HG03095 (cell line): ENCODE measurements at regions not wholly inside any gene's neighbourhood (a gene's known extent, or its start where the extent isn't known, plus 50 kb on each side); places are given as distances from the start of the nearest gene placed in this dataset.
A peak's percentile ranks its signal among the peaks of the same experiment; 100 is the strongest.

Source experiments
- ATAC-seq: cut with Tn5 transposase; IDR thresholded peaks from one replicate; pipeline ENCODE4 v1.9.1; 2021; ENCODE audit warnings: moderate library complexity; ENCODE audit not compliant: unreplicated experiment

DNA sequence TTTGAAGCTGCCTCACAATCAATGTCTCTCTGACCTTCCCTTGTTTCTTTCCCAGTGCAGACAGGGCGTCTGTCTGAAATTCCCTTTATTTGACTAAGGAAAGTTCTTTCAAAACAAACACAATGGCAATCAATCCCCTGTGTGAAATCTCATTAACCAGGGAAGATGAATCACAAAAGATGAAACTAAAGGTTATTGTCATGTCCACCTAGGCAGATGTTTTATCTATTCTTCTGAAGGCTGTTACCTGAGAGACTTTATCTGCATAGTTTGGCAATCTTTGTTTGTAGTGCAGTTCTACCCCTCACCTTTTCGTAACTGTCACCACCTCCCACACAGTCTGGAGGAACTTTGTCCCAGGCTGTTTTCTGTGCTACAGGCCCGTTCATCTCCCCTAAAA is 217.5 kb upstream of the RIOK2 start:
- no peak for ATAC-seq

DNA sequence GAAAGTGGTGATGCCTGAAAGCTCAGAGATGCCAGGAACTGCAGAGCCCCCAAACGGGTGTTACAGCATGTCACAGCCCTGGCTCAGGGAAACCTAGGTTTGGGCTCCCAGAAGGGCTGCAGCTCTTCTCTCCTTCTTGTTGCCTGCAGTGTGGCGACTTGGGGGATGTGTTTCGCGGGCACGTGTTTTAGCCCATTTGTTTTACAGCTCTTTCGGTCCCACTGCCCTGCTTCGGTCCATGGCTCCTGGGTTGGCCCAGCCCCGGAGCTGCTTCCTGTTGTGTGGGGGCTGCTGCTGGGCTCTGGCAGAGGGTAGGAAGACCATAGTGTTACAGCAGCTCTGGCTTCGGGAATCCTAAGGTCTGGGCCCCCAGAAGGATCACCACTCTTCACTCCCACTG is 222.9 kb upstream of the RIOK2 start:
- ATAC-seq, result no peak

DNA sequence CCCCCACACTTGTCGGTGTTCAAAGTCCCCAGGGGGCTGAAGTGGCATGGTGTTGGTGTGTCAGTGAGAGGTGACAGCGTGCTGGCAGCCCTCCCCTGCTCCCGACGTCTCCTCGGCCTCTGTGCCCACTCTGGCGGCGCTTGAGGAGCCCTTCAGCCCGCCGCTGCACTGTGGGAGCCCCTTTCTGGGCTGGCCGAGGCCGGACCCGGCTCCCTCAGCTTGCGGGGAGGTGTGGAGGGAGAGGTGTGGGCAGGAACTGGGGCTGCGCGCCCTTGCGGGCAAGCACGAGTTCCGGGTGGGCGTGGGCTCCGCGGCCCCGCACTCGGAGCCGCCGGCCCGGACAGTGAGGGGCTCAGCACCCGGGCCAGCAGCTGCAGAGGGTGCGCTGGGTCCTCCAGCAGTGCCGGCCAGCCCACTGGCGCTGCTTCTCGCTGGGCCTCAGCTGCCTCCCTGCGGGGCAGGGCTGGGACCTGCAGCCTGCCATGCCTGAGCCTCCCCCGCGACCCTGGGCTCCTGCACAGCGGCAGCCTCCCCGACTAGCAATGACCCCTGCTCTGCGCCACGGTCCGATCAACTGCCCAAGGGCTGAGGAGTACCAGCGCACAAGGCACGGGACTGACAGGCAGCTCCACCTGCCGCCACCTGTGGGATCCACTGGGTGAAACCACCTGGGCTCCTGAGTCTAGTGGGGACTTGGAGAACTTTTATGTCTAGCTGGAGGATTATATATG is 224.1 kb upstream of the RIOK2 start:
- no peak for ATAC-seq

DNA sequence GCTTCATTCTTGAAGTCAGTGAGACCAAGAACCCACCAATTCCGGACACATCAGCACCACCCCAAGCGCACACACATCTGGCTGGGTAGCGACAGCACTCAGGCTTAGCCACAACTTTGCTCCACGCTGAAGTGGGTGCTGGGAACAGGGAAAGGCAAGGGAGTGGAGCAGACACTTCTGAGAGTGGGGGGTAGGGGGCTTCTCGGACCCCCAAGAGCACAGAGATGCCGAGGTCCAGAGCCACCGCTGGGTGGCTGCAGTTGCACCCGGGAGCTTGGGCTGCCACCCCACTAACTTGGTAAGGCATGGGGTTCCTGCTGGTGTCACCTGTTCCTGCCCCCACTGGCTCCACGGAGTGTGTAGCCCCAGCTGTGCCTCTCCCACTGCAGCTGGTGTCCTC is 225.3 kb upstream of the RIOK2 start:
- no peak for ATAC-seq

DNA sequence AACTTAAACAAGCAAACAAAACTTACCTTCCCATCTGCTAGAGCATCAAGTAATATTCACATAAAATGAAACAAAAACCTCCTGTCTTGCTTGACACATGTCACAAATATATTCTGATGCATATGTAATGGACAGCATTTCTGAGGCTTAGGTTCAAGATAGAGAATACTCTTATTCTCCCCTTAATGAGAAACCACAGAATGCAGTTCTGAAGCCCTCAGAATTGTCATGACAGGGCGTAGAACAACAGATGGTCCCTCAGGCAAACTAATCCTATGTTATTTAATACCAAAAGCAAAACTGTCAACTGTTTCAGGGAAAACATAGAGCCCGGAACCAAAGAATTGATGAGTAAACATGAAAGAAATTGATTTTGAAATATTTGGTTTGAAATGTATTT is 229.9 kb upstream of the RIOK2 start:
- ATAC-seq, result no peak

DNA sequence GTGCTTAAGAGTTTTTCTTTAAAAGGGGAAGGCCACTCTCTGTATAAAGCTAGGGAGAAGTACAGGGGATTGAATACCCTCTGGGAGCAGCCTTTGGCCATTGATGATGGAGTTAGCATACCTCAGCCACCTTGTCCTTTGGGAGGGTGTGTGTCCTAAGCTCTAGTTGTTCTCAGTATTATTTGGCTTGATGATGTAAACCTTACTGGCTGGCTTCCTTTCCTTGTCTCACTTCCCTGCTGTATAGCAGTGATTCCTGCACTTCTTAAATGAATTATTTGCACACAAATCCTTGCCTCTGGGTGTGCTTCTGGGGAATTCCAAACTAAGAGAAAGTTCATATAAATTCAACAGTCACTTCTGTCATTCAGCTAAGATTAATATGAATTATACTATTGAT is 234.9 kb upstream of the RIOK2 start:
- ATAC-seq, result no peak

DNA sequence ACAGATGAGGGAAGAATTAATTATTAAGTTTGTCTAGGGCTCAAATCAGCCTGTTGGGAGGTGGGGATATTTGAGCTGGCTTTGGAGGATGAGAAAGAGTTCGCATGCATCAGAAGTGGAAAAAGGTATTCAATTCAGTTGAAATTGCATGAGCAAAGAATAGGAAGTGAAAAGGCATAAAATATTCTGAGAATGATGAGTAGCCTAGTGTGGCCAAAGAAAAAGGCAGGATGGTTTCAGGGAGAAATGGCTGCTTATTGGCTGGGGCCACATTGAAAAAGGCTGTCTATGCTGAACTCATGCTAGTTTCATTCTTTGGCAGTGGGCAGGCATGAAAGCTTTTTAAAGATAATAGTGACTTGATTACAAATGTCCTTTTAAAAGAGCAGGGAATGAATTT is 235.4 kb upstream of the RIOK2 start:
- ATAC-seq, result peak; percentile 62

DNA sequence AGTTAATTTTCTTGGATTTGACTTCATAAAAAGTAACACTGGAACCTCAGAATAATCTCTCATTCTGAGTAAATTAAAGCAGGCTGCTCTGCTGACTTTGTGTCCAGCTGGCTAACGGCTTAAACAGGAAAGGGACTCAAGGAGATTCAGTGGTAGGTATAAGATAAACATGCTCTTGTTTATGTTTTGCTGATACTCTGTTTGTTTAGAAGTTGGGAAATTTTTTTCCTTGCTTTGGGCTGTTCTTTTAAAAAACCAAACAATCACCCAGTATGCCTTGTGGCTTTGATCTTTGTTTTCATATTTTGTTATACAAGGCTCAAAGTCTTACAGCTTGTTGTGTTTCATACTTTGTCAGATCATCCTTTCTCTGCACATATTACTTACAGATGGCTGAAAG is 237.6 kb upstream of the RIOK2 start:
- ATAC-seq, result no peak

DNA sequence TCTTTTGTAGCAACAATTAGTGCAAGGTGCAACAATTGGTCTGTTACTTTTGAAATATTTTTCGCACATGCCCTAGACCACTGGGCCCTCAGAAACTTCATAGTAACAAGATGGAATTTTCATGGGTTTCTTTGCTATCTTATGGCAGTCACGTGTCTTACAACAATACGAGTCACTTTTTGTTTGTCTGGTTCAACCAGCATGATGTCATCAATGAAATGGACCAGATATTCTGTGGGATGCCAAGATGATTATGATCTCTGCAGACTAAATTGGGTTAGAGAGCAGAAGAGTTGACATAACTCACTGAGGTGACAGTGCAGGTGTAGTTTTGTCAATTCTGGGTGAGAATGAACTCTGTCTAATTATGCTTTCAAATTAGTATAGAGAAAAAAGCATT is 239.6 kb upstream of the RIOK2 start:
- ATAC-seq, result no peak

DNA sequence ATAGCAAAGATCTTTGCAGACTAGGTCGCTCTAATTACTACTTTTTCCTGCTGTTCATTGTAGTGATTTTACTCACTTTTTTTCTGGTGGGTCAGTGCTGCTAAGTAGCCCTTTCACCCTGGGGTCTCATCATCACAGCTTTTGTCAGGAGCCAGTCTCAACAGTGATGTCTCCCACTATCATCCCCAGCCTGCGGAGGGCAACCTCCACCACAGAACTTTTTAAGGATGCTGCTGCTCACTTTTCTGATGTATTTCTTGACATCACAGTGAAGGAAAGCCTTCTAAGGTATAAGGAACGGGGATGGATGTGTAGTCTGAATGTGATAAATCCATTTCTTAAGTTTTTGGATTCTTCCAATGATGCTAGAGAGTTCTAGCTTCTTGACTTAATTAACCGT is 242.5 kb upstream of the RIOK2 start:
- ATAC-seq, result no peak

DNA sequence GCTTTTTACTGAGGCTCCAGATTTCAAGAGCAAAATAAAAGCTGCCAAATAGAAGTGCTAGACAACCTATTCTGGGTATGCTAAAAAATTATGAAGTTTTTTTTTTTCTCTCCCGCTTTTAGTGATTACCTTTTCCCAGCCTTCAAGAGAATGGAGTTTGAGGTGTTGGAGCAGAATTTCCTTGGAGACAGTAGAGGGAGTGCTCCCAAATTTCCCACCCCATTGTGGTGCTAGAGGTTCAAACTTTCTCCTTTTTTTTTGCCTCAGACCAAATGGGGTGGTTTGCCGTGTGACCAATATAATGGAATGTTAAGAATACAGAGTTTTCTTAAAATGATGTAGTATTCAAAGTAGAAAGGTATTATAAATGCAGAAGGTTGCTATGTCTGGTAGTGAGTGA is 244.2 kb upstream of the RIOK2 start:
- no peak for ATAC-seq

DNA sequence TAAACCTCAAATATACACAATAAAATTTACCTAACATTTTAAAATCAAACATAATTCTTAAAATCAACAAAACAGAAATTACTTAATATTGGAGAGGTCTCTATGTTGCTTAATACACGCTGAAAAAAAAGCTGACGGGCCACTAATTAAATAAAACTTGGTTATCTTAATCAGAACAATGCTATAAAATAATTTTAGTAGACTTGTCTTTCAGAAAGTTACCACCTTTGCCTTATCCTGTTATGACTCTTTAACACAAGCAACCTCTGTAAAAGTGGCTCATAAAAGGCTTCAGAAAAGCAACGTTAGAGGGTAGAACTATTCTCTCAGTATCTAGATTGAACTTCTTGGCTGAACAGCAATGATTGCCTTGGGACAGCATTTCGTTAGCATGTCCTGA is 251.0 kb upstream of the RIOK2 start:
- ATAC-seq, result no peak

DNA sequence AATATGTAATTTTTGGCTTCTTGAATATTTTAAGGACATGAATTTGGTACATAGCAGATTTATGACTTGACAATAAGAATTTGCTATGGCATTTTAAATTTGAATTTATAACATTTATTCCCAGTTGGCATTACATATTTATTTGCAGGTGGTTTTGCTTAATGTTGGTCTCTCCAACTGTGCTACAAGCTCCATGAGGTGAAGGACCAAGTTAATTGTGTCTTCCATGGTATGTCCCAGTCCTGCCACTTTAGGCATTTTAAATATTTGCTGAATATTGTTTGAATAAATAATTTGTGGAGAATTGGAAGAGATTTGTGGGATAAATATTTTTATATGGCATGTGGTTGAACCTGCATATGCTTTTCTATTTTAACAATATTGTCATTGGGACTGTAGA is 253.4 kb upstream of the RIOK2 start:
- no peak for ATAC-seq

DNA sequence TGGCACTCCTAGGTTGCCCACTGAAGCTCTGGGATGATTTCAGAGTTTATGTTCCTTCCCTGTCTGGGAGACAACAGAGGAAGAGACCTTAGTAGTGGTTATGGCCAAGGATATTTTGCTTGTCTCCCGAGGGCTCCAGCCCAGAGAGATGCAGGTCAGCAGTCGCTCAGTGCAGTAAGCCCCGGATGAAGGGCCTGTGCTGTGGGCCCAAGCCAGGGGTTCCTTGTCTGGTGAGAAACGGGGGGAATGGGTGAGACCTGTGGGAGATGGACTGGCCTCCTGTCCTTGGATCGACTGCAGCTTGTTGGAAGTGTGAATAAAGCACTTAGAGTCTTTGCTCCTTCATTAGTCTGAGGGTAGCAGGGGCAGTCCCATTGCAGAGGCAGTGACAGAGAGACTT is 260.7 kb upstream of the RIOK2 start:
- ATAC-seq, result no peak

DNA sequence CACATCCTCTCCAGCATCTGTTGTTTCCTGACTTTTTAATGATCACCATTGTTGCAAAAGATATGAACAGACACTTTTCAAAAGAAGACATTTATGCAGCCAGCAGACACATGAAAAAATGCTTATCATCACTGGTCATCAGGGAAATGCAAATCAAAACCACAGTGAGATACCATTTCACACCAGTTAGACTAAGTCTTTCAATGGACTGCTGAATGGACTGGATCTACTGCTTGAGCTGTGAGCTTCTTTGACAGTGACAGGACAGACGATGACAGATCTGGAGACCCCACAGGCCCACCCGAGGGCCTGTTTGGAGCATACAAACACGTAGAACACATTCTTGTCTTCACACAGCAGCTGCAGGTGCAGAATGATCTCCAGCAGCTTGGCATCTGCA is 266.1 kb upstream of the RIOK2 start:
- no peak for ATAC-seq

DNA sequence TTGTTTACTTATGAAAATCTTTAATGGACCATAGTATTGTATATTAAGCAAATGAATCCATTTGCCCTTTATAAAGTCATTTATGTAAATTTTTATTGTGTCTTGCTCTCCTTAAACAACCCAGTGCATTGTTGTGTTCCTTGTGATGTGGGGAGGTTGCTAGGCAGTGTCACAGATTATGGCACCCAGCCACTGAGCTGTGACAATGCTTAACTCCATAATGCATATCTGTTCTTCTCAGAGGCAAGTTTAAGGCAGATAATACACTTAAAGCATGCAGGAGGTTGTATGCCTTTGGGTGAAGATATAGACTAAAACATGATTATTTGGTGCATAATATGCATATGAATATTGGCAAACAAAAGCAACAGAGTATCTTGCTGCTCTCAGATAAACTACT is 269.6 kb upstream of the RIOK2 start:
- ATAC-seq, result no peak

DNA sequence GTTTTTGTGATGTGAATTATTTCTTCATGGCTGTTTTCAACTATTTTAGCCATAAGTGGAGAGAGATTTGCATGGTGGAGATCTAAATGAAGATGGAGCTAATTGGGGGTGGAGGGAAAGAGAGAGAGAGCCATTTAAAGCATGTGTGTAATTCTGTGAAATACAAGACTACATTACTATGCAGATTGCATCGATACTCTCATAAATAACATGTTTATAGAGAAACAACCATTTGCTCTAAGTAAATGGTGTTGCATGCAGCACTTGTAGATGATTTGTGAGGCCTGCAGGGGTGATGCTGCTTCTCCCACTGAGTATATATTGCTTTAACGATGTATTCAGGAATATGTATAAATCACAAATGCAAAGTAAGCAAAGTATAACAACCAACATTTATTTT is 270.2 kb upstream of the RIOK2 start:
- no peak for ATAC-seq

DNA sequence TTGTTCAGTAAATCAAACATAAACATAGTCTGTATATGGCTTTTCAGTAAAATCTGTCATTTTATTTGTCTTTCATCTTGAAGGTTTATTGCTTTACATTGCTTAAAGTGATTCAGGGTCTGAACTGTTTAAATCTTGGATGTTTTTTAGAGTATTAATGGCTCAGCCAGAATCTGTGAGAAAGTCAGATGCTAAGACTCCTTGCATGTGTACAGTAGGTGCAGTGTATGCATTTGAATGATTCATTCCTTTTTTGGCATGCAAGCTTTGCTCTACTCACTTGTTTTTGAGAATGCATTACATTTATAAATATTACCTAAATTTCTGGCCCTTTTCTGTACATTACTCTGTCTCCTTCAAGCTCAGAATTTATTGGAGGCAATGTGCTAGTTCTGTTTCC is 271.0 kb upstream of the RIOK2 start:
- no peak for ATAC-seq

DNA sequence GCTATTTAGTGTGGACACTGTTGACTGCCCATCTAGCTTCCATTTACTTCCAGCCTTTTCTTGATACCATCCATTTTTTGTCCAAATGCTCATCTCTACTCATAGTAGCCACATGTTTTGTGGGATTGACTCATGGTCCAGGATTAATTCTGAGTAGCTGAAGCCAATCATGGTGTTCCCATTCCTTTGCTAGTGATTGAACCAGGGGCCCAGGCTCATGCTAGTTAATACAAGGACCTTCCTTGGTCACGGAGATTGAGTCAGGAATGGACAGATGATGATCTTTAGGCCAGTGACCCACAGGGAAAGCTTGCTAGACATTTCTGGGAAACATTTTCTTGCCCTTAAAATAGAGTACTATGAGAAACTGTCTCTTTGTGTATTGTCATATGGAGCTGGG is 272.9 kb upstream of the RIOK2 start:
- no peak for ATAC-seq

DNA sequence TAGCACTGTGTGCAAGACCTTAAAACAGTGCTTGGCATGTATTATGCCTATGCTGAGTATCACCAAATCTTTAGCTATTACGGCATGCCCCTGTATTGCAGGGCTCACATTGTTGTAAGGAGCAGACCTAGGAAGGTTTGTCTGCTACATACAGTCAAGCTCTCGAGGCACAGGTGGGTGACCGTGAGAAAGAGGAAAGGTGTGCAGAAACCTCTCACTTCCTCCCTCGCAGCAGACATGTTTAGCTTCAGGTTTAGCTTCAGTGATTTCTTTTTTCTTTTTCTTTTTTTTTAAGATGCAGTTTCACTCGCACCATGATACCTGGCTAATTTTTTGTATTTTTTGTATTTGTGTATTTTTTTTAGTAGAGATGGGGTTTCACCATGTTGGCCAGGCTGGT is 275.8 kb upstream of the RIOK2 start:
- peak; percentile 78 for ATAC-seq

DNA sequence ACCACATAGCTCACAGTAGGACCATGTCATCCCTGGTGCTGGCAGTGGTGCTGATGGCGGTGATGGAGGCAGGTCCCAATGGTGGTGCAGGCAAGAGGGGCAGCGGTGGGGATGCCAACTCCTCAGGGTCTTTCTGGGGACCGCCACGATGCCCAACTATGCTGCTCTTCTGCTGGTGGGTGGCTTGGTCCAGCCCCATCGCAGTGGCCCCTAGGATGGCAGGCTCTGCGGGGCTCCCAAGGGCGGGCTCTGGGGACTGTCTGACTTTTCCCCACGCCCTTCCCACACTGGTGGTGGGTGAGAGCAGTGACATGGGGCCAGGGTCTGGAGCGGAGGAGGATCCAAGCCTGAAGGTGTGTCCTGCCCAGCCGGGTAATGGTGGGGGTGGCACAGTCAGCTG is 288.9 kb upstream of the RIOK2 start:
- ATAC-seq, result no peak

DNA sequence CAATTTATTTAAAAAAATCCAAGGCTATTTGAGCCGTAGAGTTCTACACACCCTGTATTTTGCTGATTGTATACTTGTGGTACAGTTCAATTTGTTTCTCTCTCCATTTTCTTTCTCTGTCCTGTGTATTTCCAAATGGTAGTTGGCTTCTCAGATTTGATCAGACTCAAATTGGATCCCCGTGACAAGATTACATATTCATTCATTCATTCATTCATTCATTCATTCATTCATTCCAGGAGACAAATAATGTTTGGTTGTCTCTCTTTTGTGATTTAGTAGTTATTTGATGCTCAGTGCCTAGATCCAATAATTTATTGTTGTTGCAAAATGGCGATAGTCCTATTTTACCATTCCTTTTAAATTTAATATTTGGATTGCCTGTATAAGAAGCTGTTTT is 292.8 kb upstream of the RIOK2 start:
- no peak for ATAC-seq

DNA sequence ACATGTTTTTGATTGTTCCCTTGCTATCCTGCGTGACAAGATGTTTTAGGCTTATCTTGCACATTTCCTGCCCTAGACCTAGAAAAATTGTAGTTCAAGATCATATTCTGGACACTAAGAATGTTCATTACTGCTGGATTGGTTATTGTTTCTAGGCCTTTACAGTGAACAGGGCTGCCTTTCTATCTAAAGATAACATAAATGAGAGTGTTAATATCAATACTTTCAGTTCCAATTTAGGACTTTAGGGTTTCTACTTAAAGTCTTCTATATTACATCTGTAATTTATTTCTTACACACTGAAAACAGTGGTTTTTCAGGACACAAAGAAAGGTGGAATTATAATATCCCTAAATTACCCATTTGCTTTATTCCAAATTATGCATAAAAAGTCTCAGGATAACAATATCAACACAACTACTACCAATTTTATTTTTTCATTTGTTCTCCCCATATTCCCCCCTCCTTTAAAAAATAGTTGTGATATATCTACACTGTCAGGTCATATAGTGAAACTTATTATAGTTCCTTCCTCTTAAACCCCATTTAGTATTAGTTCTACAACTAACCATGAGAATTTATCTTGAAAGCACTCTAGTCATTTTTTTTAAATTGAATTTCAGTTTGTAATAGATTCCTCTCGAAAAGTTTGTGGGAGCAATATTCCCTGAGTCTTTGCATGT is 293.9 kb upstream of the RIOK2 start:
- peak; percentile 55 for ATAC-seq
